K562 (cell line): ENCODE measurements at regions not wholly inside any gene's neighbourhood (a gene's known extent, or its start where the extent isn't known, plus 50 kb on each side); places are given as distances from the start of the nearest gene placed in this dataset.

Experiments used
- ATAC-seq: fragments of 200-7000 bp; cut with Tn5 transposase; 3 replicates; pipeline ENCODE4 v1.9.1; 2020; ENCODE audit warnings: moderate library complexity
- BruUV-seq: library from RNA; stranded (reverse); fragments of 400-500 nt; replicated peaks from 2 replicates; lab custom pipeline; 2021; lab: Mats Ljungman, UMichigan
- CTCF ChIA-PET: fragments of 300-600 bp; formaldehyde crosslinking; extraction: SDS; loops from one replicate; lab custom pipeline; 2021; ENCODE audit warnings: low intra/inter-chr PET ratio; lab: Yijun Ruan, JAX
- POLR2A ChIA-PET: fragments of 300-600, 350-650 bp; sonication (Branson Sonifier 250); formaldehyde crosslinking; extraction: SDS; loops from one replicate; lab custom pipeline; 2021; ENCODE audit warnings: antibody characterized with exemption, inconsistent platforms; lab: Yijun Ruan, JAX
- DNase-seq, 4 experiments: peaks; one replicate each; pipeline versions ENCODE4 v3.0.0 to v3.0.0-alpha.2; 2011 to 2018; ENCODE audit warnings: low spot score in 3 of 4, mixed read lengths in 3 of 4; ENCODE audit errors: extremely low read depth in 1 of 4
- FAIRE-seq: peaks from 2 replicates; lab custom pipeline; 2011; peaks lifted over from hg19 to GRCh38; lab: Jason Lieb, UNC
- H2AFZ ChIP-seq: 2 replicates; pipeline ENCODE4 v1.6.0; 2011; ENCODE audit warnings: low read depth, low read length, control low read depth, inconsistent platforms
- H3K27ac ChIP-seq: fragments of 200-600 bp; 3 replicates; pipeline ENCODE4 v1.8.0; 2011; ENCODE audit warnings: low read depth, mild to moderate bottlenecking, control low read depth, inconsistent platforms, low read length, moderate library complexity, mixed read lengths; ENCODE audit errors: extremely low read depth
- H3K27me3 ChIP-seq, 2 experiments: fragments of 300-600 bp in 1 of 2; 2 replicates in 1 of 2; 3 replicates in 1 of 2; pipeline versions ENCODE4 v1.6.0 to v1.8.0; 2011; ENCODE audit warnings: inconsistent platforms in 2 of 2, low read length in 2 of 2, mild to moderate bottlenecking in 1 of 2, mixed read lengths in 1 of 2, moderate library complexity in 1 of 2; ENCODE audit not compliant: control insufficient read depth in 2 of 2, insufficient read depth in 2 of 2
- H3K36me3 ChIP-seq: fragments of 300-600 bp; 3 replicates; pipeline ENCODE4 v1.8.0; 2011; ENCODE audit warnings: mild to moderate bottlenecking, low read length, inconsistent platforms; ENCODE audit not compliant: control insufficient read depth, insufficient read depth
- H3K4me1 ChIP-seq, 2 experiments: fragments of 200-600 bp in 1 of 2; replicated peaks in 1 of 2; 2 replicates in 1 of 2; 3 replicates in 1 of 2; pipeline versions ENCODE4 v1.5.1 to v1.8.0; 2011; ENCODE audit warnings: inconsistent platforms in 2 of 2, low read length in 2 of 2, mild to moderate bottlenecking in 1 of 2, mixed read lengths in 1 of 2, moderate library complexity in 1 of 2; ENCODE audit not compliant: control insufficient read depth in 2 of 2, insufficient read depth in 2 of 2
- H3K4me2 ChIP-seq: 2 replicates; pipeline ENCODE4 v1.6.1; 2011; ENCODE audit warnings: low read length, control low read depth, inconsistent platforms, mixed read lengths; ENCODE audit not compliant: insufficient read depth
- H3K4me3 ChIP-seq: fragments of 200-600 bp; sonication (generic), shearing (Covaris generic); 2 replicates; pipeline ENCODE4 v1.5.1; 2016; ENCODE audit warnings: control low read depth, inconsistent platforms
- H3K79me2 ChIP-seq: fragments of 200-600 bp; 3 replicates; pipeline ENCODE4 v1.8.0; 2011; ENCODE audit warnings: low read length, inconsistent platforms; ENCODE audit not compliant: control insufficient read depth, insufficient read depth
- H3K9ac ChIP-seq, 2 experiments: 2 replicates each; pipeline versions ENCODE4 v1.6.0 to v1.6.1; 2011; ENCODE audit warnings: low read depth in 2 of 2, low read length in 2 of 2, control low read depth in 1 of 2, inconsistent platforms in 1 of 2, mild to moderate bottlenecking in 1 of 2, mixed read lengths in 1 of 2; ENCODE audit not compliant: insufficient read depth in 1 of 2
- H3K9me1 ChIP-seq: one replicate; pipeline ENCODE4 v1.6.0; 2011; ENCODE audit warnings: inconsistent platforms, mild to moderate bottlenecking, low read length, moderate library complexity; ENCODE audit not compliant: control insufficient read depth, insufficient read depth
- H3K9me3 ChIP-seq: replicated peaks from 2 replicates; pipeline ENCODE4 v1.5.1; 2011; ENCODE audit warnings: low read depth, low read length, inconsistent platforms; ENCODE audit not compliant: control insufficient read depth, insufficient read depth
- H4K20me1 ChIP-seq: replicated peaks from 2 replicates; pipeline ENCODE4 v1.6.1; 2011; ENCODE audit warnings: low read length, inconsistent platforms, mixed read lengths; ENCODE audit not compliant: control insufficient read depth, insufficient read depth
- EP300 ChIP-seq: IDR thresholded peaks from 2 replicates; pipeline ENCODE4 v1.6.1; 2012; ENCODE audit warnings: low read length, improper control_type of control experiment
- FOS ChIP-seq: IDR thresholded peaks from 3 replicates; pipeline ENCODE4 v1.6.1; 2011; ENCODE audit not compliant: insufficient read length; ENCODE audit errors: extremely low read depth
- MBD2 ChIP-seq: sonication (generic); IDR thresholded peaks from 2 replicates; pipeline ENCODE4 v1.6.1; 2016; ENCODE audit warnings: low read depth, borderline replicate concordance
- MCM7 ChIP-seq, 2 experiments: fragments of 450-650 bp; IDR thresholded peaks; 2 replicates each; pipeline ENCODE4 v1.6.1; 2016 to 2018
- SMAD4 ChIP-seq: fragments of 250-450 bp; sonication (Bioruptor Pico); conservative IDR thresholded peaks from 2 replicates; pipeline ENCODE4 v1.8.0; 2021; ENCODE audit warnings: inconsistent platforms, mild to moderate bottlenecking, moderate library complexity
- WHSC1 ChIP-seq: IDR thresholded peaks from one replicate; pipeline ENCODE4 v1.6.1; 2012; ENCODE audit warnings: low read length, control low read depth, inconsistent platforms
- ZNF609 ChIP-seq: sonication (generic); formaldehyde crosslinking; IDR thresholded peaks from 2 replicates; pipeline ENCODE4 v1.8.1; 2023; ENCODE audit warnings: missing genetic modification reagents, mild to moderate bottlenecking, borderline replicate concordance
- ZNF668 ChIP-seq: fragments of 250-450 bp; sonication (Bioruptor Pico); IDR thresholded peaks from 2 replicates; pipeline ENCODE4 v1.8.0; 2022; ENCODE audit warnings: mild to moderate bottlenecking, inconsistent platforms
- ZNF766 ChIP-seq: fragments of 200-800 bp; sonication (Bioruptor generic); conservative IDR thresholded peaks from 2 replicates; pipeline ENCODE4 v1.6.1; 2016; ENCODE audit warnings: missing genetic modification characterization, missing compliant biosample characterization
- WGBS: fragments of 100-300 bp; shearing (Covaris generic); methylation state at CpG from one replicate; pipeline ENCODE4 v1.1.6; 2016; ENCODE audit warnings: low coverage, mixed read lengths; ENCODE audit not compliant: insufficient coverage; ENCODE audit errors: missing lambda C conversion rate; 5-methylcytosine and 5-hydroxymethylcytosine counted together
- in situ Hi-C: fragments of 300-500 bp; cut with MboI; formaldehyde crosslinking; loops from 4 replicates; pipeline ENCODE4 v1.15.0; 2018; ENCODE audit warnings: inconsistent platforms, mixed read lengths
- intact Hi-C: fragments of 100-400 bp; cut with micrococcal nuclease; formaldehyde crosslinking; loops from 2 replicates; pipeline ENCODE4 v1.14.2; 2022
- TF ChIP-seq, protein P1 (sequence below): fragments of 450-650 bp; IDR thresholded peaks from 2 replicates; pipeline ENCODE4 v1.6.1; 2016; ENCODE audit warnings: low read depth

GRCh38 chr3:3918763-3919162, 119.5 kb downstream of the LRRN1 start:
- ChIA-PET POLR2A (no interaction called here), CTCF (no interaction called here)
- 0% methylated on average over 1 of the region's 1 CpG for WGBS
- no peak for DNase-seq
- Histone ChIP-seq H3K79me2 (no peaks in the 10 kb centered on the region), H3K4me2 (no peak overlapping the region), H3K27me3 (no peaks in the 10 kb centered on the region), H3K9ac (no peak overlapping the region), H2AFZ (no peak overlapping the region), H3K4me3 (no peak overlapping the region), H3K9me1 (no peaks in the 10 kb centered on the region), H3K36me3 (no peaks in the 10 kb centered on the region), H3K4me1 (no peaks in the 10 kb centered on the region), H3K27ac (no peak overlapping the region), H3K9me3 (no peaks in the 10 kb centered on the region), H4K20me1 (no peaks in the 10 kb centered on the region)
- in situ Hi-C loops (no loop called here), intact Hi-C loops (no loop called here)
- no TSS peak for BruUV-seq
- no peak for FAIRE-seq
- ATAC-seq, result no peak
- no peak for TF ChIP-seq ZNF668 (CRISPR knock-in tag)
- TF ChIP-seq, protein P1, sequence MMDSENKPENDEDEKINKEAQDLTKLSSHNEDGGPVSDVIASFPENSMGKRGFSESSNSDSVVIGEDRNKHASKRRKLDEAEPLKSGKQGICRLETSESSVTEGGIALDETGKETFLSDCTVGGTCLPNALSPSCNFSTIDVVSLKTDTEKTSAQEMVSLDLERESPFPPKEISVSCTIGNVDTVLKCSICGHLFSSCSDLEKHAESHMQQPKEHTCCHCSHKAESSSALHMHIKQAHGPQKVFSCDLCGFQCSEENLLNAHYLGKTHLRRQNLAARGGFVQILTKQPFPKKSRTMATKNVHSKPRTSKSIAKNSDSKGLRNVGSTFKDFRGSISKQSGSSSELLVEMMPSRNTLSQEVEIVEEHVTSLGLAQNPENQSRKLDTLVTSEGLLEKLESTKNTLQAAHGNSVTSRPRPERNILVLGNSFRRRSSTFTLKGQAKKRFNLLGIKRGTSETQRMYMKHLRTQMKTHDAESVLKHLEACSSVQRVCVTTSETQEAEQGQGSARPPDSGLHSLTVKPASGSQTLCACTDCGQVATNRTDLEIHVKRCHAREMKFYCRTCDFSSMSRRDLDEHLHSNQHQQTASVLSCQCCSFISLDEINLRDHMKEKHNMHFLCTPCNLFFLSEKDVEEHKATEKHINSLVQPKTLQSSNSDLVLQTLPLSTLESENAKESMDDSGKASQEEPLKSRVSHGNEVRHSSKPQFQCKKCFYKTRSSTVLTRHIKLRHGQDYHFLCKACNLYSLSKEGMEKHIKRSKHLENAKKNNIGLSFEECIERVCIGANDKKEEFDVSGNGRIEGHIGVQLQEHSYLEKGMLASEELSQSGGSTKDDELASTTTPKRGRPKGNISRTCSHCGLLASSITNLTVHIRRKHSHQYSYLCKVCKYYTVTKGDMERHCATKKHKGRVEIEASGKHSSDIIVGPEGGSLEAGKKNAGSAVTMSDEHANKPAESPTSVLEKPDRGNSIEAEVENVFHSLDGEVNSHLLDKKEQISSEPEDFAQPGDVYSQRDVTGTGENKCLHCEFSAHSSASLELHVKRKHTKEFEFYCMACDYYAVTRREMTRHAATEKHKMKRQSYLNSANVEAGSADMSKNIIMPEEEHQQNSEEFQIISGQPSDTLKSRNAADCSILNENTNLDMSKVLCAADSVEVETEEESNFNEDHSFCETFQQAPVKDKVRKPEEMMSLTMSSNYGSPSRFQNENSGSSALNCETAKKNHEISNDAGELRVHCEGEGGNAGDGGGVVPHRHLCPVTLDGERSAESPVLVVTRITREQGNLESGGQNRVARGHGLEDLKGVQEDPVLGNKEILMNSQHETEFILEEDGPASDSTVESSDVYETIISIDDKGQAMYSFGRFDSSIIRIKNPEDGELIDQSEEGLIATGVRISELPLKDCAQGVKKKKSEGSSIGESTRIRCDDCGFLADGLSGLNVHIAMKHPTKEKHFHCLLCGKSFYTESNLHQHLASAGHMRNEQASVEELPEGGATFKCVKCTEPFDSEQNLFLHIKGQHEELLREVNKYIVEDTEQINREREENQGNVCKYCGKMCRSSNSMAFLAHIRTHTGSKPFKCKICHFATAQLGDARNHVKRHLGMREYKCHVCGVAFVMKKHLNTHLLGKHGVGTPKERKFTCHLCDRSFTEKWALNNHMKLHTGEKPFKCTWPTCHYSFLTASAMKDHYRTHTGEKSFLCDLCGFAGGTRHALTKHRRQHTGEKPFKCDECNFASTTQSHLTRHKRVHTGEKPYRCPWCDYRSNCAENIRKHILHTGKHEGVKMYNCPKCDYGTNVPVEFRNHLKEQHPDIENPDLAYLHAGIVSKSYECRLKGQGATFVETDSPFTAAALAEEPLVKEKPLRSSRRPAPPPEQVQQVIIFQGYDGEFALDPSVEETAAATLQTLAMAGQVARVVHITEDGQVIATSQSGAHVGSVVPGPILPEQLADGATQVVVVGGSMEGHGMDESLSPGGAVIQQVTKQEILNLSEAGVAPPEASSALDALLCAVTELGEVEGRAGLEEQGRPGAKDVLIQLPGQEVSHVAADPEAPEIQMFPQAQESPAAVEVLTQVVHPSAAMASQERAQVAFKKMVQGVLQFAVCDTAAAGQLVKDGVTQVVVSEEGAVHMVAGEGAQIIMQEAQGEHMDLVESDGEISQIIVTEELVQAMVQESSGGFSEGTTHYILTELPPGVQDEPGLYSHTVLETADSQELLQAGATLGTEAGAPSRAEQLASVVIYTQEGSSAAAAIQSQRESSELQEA, result no peak
- TF ChIP-seq ZNF766 (CRISPR knock-in tag), result no peak
- TF ChIP-seq ZNF609 (CRISPR knock-in tag), result no peak
- no peak for TF ChIP-seq MBD2
- no peak for TF ChIP-seq SMAD4
- TF ChIP-seq EP300, result no peak
- no peak for TF ChIP-seq FOS
- TF ChIP-seq MCM7 (IDR thresholded peaks at IDR 0.05), result no peak
- TF ChIP-seq WHSC1, result no peak
